Epithelial cell of proximal tubule (primary cell): ENCODE measurements at regions not wholly inside any gene's neighbourhood (a gene's known extent, or its start where the extent isn't known, plus 50 kb on each side); places are given as distances from the start of the nearest gene placed in this dataset.

Source experiments
- DNase-seq: peaks from one replicate; pipeline ENCODE4 v3.0.0-alpha.2; 2011; ENCODE audit warnings: low read depth
- H3K4me3 ChIP-seq: 2 replicates; pipeline ENCODE4 v1.5.1; 2011; ENCODE audit warnings: low read depth, mild to moderate bottlenecking, low read length
- TF ChIP-seq, protein P1 (sequence below): conservative IDR thresholded peaks from 2 replicates; pipeline ENCODE4 v1.5.1; 2012; ENCODE audit warnings: low read depth, mild to moderate bottlenecking, low read length

DNA sequence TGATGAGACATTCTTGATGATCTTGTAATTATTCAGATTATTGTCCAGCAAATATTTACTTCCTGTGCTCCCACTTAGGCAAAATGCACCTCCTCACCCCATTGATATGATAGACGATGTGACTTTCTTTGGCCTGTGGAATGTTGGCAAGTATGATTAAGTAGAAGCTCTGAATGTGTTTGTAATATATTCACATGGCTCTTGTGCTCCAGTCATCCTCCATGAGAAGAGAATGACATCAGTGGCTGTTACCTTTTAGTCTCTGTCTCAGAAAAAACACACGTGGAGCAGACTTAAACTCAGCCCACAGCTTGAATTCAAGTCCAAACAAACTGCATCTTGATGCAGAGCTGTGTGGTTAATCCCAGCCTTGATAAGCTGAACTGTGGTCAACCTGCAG is 984.3 kb upstream of the FBXO33 start:
- no peak for DNase-seq
- no peak overlapping the region for H3K4me3 ChIP-seq
- TF ChIP-seq, protein P1, sequence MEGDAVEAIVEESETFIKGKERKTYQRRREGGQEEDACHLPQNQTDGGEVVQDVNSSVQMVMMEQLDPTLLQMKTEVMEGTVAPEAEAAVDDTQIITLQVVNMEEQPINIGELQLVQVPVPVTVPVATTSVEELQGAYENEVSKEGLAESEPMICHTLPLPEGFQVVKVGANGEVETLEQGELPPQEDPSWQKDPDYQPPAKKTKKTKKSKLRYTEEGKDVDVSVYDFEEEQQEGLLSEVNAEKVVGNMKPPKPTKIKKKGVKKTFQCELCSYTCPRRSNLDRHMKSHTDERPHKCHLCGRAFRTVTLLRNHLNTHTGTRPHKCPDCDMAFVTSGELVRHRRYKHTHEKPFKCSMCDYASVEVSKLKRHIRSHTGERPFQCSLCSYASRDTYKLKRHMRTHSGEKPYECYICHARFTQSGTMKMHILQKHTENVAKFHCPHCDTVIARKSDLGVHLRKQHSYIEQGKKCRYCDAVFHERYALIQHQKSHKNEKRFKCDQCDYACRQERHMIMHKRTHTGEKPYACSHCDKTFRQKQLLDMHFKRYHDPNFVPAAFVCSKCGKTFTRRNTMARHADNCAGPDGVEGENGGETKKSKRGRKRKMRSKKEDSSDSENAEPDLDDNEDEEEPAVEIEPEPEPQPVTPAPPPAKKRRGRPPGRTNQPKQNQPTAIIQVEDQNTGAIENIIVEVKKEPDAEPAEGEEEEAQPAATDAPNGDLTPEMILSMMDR, result no peak

DNA sequence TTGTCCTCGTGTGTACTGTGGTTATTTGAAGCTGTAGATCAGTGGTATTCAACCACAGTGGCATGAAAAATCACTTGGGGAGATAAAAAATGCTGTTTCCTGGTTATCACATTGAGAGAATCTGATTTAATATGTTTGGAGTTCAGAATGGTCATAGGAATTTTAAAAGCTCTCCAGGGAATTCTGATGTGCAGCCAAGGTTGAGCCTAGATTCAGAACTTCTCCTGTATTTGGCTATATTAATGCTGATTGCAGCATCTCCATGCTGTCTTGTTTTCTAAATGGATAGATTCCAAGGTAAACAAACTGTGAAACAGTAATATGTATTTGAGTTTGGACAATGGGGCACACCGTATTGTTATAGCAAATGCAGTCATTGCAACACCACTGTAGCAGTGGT is 982.2 kb upstream of the FBXO33 start:
- H3K4me3 ChIP-seq, result no peak overlapping the region
- DNase-seq, result no peak
- TF ChIP-seq, protein P1, result no peak

DNA sequence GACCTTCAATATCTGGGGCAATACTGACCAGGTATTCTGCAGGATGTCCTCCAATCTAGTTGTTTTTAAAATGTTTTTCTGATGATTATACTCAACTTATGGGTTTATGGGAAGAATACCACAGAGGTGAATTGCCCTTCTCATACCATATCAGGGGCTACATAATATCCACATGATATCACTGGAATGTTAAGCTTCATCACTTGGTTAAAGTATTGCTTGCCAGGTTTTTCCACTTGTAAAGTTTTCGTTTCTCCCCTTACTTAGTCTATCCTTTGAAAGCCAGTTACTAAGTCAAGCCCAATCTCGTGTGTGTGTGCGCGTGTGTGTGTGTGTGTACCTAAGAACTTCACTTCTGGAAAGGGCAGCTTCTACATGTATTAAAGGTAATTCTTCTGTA is 980.9 kb upstream of the FBXO33 start:
- H3K4me3 ChIP-seq, result no peak overlapping the region
- TF ChIP-seq, protein P1, result no peak
- DNase-seq, result no peak

DNA sequence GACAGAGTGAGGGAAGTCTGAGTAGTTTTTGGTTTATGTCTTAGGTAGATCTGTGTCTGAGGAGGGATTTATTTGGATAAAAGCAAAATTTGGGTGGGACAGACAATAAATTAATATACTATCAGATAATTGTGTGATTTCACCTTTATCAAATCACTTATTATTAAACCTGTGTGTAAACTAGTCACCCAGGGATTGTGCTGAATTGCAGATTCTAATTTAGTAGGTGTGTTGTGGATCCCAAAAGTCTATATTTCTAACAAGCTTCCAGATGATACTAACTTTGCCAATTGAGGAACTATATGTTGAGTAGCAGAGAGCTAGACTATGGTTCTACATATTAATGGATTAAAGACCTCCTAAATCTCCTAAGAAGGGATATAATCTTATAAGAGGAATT is 978.5 kb upstream of the FBXO33 start:
- TF ChIP-seq, protein P1, result no peak
- H3K4me3 ChIP-seq, result no peak overlapping the region
- DNase-seq, result no peak

DNA sequence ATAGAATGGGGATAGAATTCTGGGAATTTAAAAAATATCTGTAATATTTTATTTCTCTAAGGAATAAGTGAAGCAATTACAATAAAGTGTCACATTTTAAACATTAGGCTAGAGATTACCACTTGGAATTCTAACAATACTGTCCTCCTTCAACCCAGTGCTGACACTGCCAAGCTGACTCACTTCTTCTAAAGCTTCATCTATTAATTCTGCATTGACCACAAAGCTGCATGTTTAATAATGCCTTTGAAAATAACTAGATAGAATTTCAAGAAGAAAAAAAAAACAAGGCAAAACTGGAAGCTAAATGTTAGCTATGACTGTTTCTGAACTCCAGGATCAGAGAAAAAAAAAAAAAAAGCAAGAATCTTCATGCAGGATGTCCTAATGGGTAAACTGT is 970.7 kb upstream of the FBXO33 start:
- H3K4me3 ChIP-seq, result no peak overlapping the region
- TF ChIP-seq, protein P1, result no peak
- no peak for DNase-seq

DNA sequence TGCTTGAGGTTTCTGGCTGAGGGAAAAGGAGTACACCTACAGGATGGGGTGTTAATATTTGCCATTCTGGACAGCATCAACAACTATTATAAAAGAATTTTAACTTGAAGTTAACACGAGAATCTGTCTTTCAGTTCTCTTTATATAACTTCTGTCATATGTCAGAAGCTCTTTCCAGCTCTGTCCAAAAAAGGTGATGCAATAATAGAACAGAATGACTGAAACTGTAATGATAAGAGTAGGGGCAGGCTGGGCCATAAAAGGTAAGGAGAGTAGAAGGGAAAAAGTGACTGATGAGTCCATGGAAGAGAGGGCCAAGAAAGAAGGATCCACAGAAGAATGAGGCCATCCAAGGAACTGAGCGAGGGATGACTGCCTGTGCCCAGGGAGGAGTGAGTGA is 966.7 kb upstream of the FBXO33 start:
- no peak for DNase-seq
- TF ChIP-seq, protein P1, result no peak
- H3K4me3 ChIP-seq, result no peak overlapping the region

DNA sequence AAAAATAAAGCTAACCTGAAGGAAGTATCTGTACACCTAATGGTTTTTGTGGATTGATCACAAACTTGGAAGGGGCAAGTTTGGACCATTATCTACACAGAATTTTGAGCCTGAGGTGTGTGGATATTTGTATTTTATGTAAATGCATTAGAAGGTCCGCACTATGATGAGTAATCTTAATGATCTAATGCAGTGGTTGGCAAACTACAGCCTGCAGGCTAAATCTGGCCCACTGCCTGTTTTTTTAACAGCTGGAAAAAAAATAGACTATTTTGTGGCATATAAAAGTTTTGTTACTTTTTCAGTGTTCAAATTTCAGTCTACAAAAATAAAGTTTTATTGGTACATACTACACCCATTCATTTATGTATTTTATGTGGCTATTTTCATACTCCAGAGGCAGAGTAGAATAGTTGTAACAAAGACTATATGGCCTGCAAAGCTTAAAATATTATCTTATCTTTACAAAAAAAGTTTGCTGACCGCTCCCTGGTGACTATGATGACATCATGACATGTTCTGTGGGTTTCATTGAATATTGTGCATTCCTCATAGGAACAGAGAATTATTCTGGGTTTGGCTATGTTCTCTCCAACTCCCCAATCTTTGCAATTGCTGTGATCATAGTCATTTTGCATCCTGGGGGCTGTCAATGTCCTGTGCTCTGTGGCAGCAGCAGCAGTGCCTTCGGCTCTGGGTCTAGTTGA is 962.6 kb upstream of the FBXO33 start:
- H3K4me3 ChIP-seq, result no peak overlapping the region
- TF ChIP-seq, protein P1, result no peak
- no peak for DNase-seq
